HCT116 (cell line): ENCODE measurements at regions not wholly inside any gene's neighbourhood (a gene's known extent, or its start where the extent isn't known, plus 50 kb on each side); places are given as distances from the start of the nearest gene placed in this dataset.

Experiments used
- ATAC-seq: fragments of 200-7000 bp; cut with Tn5 transposase; 2 replicates; pipeline ENCODE4 v1.9.1; 2020; ENCODE audit warnings: mild to moderate bottlenecking, moderate library complexity
- BruUV-seq: library from RNA; stranded (reverse); fragments of 400-500 nt; replicated peaks from 2 replicates; lab custom pipeline; 2021; lab: Mats Ljungman, UMichigan
- CTCF ChIA-PET: fragments of 300-600 bp; sonication (Branson Sonifier 250); formaldehyde crosslinking; loops from one replicate; lab custom pipeline; 2021; ENCODE audit warnings: antibody characterized with exemption; lab: Charles Lee
- POLR2A ChIA-PET: fragments of 300-600, 350-600 bp; sonication (Branson Sonifier 250); formaldehyde crosslinking; loops from one replicate; lab custom pipeline; 2021; ENCODE audit warnings: antibody characterized with exemption; lab: Charles Lee
- RAD21 ChIA-PET, 2 experiments: fragments of 300-600 bp; sonication (Branson Sonifier 250); formaldehyde crosslinking; loops; one replicate each; lab custom pipeline; 2023; ENCODE audit warnings: low total read pairs in 2 of 2; ENCODE audit not compliant: uncharacterized antibody in 2 of 2, unreplicated experiment in 2 of 2, low non-redundant PET in 1 of 2; lab: Charles Lee
- DNase-seq: peaks from one replicate; pipeline ENCODE4 v3.0.0-alpha.2; 2010; ENCODE audit warnings: low read depth, low spot score
- H2AFZ ChIP-seq: fragments of 200-600 bp; shearing (Covaris generic), sonication (generic); 2 replicates; pipeline ENCODE4 v1.6.1; 2017; ENCODE audit warnings: low read depth, mixed run types, mixed read lengths, antibody characterized with exemption, low read length; ENCODE audit not compliant: poor library complexity, severe bottlenecking
- H3K27ac ChIP-seq: 2 replicates; pipeline ENCODE4 v1.5.1; 2012; ENCODE audit warnings: low read depth, low read length
- H3K27me3 ChIP-seq: fragments of 200-600 bp; sonication (generic); 2 replicates; pipeline ENCODE4 v1.6.1; 2016; ENCODE audit warnings: mixed run types, low read length, mixed read lengths; ENCODE audit not compliant: insufficient read depth
- H3K36me3 ChIP-seq, 2 experiments: fragments of 200-500 bp in 1 of 2; fragments of 200-600 bp in 1 of 2; sonication (Bioruptor generic) in 1 of 2; sonication (generic) in 1 of 2; 2 replicates each; pipeline versions ENCODE4 v1.5.1 to v1.6.1; 2014 to 2016; ENCODE audit warnings: low read length in 2 of 2, inconsistent platforms in 1 of 2, mixed read lengths in 1 of 2, mixed run types in 1 of 2; ENCODE audit not compliant: insufficient read depth in 2 of 2, control insufficient read depth in 1 of 2
- H3K4me1 ChIP-seq, 2 experiments: fragments of 200-600 bp in 1 of 2; sonication (generic) in 1 of 2; 2 replicates each; pipeline versions ENCODE4 v1.5.1 to v1.6.1; 2012 to 2017; ENCODE audit warnings: low read length in 2 of 2, inconsistent platforms in 1 of 2, mild to moderate bottlenecking in 1 of 2, mixed read lengths in 1 of 2, mixed run types in 1 of 2, moderate library complexity in 1 of 2; ENCODE audit not compliant: insufficient read depth in 2 of 2, control insufficient read depth in 1 of 2
- H3K4me2 ChIP-seq: fragments of 200-600 bp; sonication (generic); 2 replicates; pipeline ENCODE4 v1.6.1; 2017; ENCODE audit warnings: mixed run types, low read length, mixed read lengths
- H3K4me3 ChIP-seq, 2 experiments: fragments of 200-600 bp in 1 of 2; sonication (generic) in 1 of 2; replicated peaks in 1 of 2; 2 replicates each; pipeline ENCODE4 v1.5.1; 2011 to 2016; ENCODE audit warnings: low read length in 2 of 2, control low read depth in 1 of 2, low read depth in 1 of 2, mild to moderate bottlenecking in 1 of 2, mixed read lengths in 1 of 2, mixed run types in 1 of 2
- H3K79me2 ChIP-seq: fragments of 200-600 bp; sonication (generic); 2 replicates; pipeline ENCODE4 v1.6.1; 2017; ENCODE audit warnings: mild to moderate bottlenecking, mixed run types, low read length, moderate library complexity, mixed read lengths; ENCODE audit not compliant: insufficient read depth
- H3K9ac ChIP-seq: fragments of 200-600 bp; sonication (generic); 2 replicates; pipeline ENCODE4 v1.6.1; 2016; ENCODE audit warnings: low read length, mixed read lengths
- H3K9me2 ChIP-seq: fragments of 200-600 bp; sonication (generic), shearing (Covaris generic); 2 replicates; pipeline ENCODE4 v1.6.1; 2017; ENCODE audit warnings: mixed run types, mild to moderate bottlenecking, moderate library complexity; ENCODE audit not compliant: insufficient read depth
- H3K9me3 ChIP-seq, 2 experiments: fragments of 200-500 bp in 1 of 2; fragments of 200-600 bp in 1 of 2; sonication (Bioruptor generic) in 1 of 2; sonication (generic) in 1 of 2; 2 replicates each; pipeline ENCODE4 v1.6.1; 2014 to 2017; ENCODE audit warnings: low read length in 2 of 2, mixed read lengths in 2 of 2, inconsistent platforms in 1 of 2, low read depth in 1 of 2, mild to moderate bottlenecking in 1 of 2, mixed run types in 1 of 2, moderate library complexity in 1 of 2; ENCODE audit not compliant: control insufficient read depth in 1 of 2, insufficient read depth in 1 of 2
- H4K20me1 ChIP-seq: fragments of 200-600 bp; sonication (generic), shearing (Covaris generic); 2 replicates; pipeline ENCODE4 v1.6.1; 2017; ENCODE audit warnings: mixed run types, mild to moderate bottlenecking, moderate library complexity; ENCODE audit not compliant: insufficient read depth
- CEBPB ChIP-seq: IDR thresholded peaks from 2 replicates; pipeline ENCODE4 v1.6.1; 2012; ENCODE audit warnings: low read depth
- EGR1 ChIP-seq: IDR thresholded peaks from 2 replicates; pipeline ENCODE4 v1.6.1; 2012; ENCODE audit warnings: low read depth
- EZH2phosphoT487 ChIP-seq: fragments of 200-600 bp; IDR thresholded peaks from 2 replicates; pipeline ENCODE4 v1.6.1; 2018; ENCODE audit warnings: antibody characterized with exemption, borderline replicate concordance
- MAX ChIP-seq: IDR thresholded peaks from 2 replicates; pipeline ENCODE4 v1.6.1; 2012
- POLR2A ChIP-seq: IDR thresholded peaks from 2 replicates; pipeline ENCODE4 v1.7.0; 2011; ENCODE audit warnings: borderline replicate concordance; ENCODE audit not compliant: insufficient read depth, insufficient read length; ENCODE audit errors: extremely low read depth
- SIN3A ChIP-seq: IDR thresholded peaks from 2 replicates; pipeline ENCODE4 v1.6.1; 2012; ENCODE audit warnings: low read depth
- TCF7L2 ChIP-seq: IDR thresholded peaks from 2 replicates; pipeline ENCODE4 v1.7.0; 2011; ENCODE audit warnings: borderline replicate concordance, inconsistent platforms; ENCODE audit not compliant: insufficient read depth, insufficient read length; ENCODE audit errors: extremely low read depth
- intact Hi-C: fragments of 100-400 bp; cut with micrococcal nuclease; formaldehyde crosslinking; loops from 2 replicates; pipeline ENCODE4 v1.10.0; 2022

- no peak for ATAC-seq
These were observed 98.7 kb downstream of the ADAMTS15 start for GRCh38 chr11:130546901-130547694.

GRCh38 chr11:130547761-130548490 lies 99.5 kb downstream of the ADAMTS15 start:
- no TSS peak for BruUV-seq
- POLR2A ChIA-PET: no interaction called here
- RAD21 ChIA-PET: no interaction called here
- Histone ChIP-seq H3K4me1 (no peaks in the 10 kb centered on the region), H3K27me3 (peaks cover 15% of the 10 kb centered on the region; the same call in 1 of the 2 replicates), H4K20me1 (no peaks in the 10 kb centered on the region), H3K9me3 (no peaks in the 10 kb centered on the region), H3K9me2 (no peaks in the 10 kb centered on the region), H3K4me3 (no peak overlapping the region), H3K79me2 (no peaks in the 10 kb centered on the region), H3K27ac (no peak overlapping the region), H3K4me2 (no peak overlapping the region), H3K9ac (no peak overlapping the region), H2AFZ (no peak overlapping the region), H3K36me3 (no peaks in the 10 kb centered on the region)
- no peak for TF ChIP-seq MAX
- TF ChIP-seq CEBPB: no peak
- no peak for TF ChIP-seq EZH2phosphoT487
- TF ChIP-seq POLR2A: no peak
- no peak for TF ChIP-seq SIN3A
- TF ChIP-seq EGR1: no peak
- DNase-seq (no peak), ATAC-seq (no peak)
- CTCF ChIA-PET: no interaction called here
- intact Hi-C loops: no loop called here

More at GRCh38 chr11:130546901-130547694, 98.7 kb downstream of the ADAMTS15 start:
- H3K4me1 ChIP-seq: no peaks in the 10 kb centered on the region
- BruUV-seq: no TSS peak
- no peaks in the 10 kb centered on the region for H3K79me2 ChIP-seq
- no peaks in the 10 kb centered on the region for H4K20me1 ChIP-seq
- ChIA-PET POLR2A (no interaction called here), RAD21 (no interaction called here), CTCF (no interaction called here)
- DNase-seq: no peak
- H3K27ac ChIP-seq: no peak overlapping the region
- no peaks in the 10 kb centered on the region for H3K36me3 ChIP-seq
- no peak for TF ChIP-seq TCF7L2
- no peak for TF ChIP-seq EGR1
- H3K9me3 ChIP-seq: no peaks in the 10 kb centered on the region
- no peak overlapping the region for H3K4me2 ChIP-seq
- no peak overlapping the region for H3K4me3 ChIP-seq
- peaks cover 19% of the 10 kb centered on the region for H3K27me3 ChIP-seq
- intact Hi-C loops: no loop called here
- H2AFZ ChIP-seq: no peak overlapping the region
- no peaks in the 10 kb centered on the region for H3K9me2 ChIP-seq
- no peak overlapping the region for H3K9ac ChIP-seq
